ENCODE measurements at regions not wholly inside any gene's neighbourhood (a gene's known extent, or its start where the extent isn't known, plus 50 kb on each side); places are given as distances from the start of the nearest gene placed in this dataset.

DNA sequence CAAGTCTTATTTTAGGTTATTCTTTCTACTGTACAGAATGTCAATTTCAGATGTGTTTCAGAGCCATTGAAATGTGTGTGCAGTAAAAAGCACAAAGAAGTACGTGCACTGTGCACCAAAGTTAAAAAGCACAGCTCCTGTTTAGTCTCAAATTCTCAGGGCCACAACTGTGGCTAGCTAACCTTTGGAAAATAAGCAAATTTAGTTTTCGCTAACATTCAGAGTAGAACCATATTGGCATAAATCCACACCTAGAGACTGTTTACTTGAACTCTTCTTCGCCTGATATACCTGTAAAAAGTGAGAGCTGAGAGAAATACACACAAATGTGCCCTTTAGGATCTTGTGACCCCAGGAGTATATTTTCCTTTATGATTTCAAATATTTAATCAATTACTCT is 353.9 kb downstream of the TFEC start:
- H3K36me3 Mint-ChIP-seq: no peaks in the 10 kb centered on the region
- ATAC-seq (ENCODE audit: low read depth): no peak

DNA sequence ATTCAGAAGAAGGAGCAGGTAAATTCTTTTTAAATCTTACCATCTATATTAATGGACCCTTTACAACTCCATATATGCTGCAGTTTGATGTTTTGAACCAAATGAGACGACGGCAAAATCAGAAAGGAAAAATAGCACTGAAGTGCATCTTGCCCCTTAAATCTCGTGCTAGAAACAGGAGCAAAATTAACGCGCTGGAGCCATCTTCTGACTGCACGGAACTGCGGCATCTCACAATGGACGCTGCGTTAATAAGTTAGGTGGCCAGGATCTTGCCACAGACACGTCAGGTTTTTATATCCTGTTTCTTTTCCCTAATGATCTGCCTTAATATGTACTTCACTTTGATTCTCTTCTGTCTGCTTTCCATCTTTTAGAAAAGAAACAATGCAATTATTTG is 354.5 kb downstream of the TFEC start:
- H3K27me3 Mint-ChIP-seq: peaks cover 1% of the 10 kb centered on the region
- H3K36me3 Mint-ChIP-seq: no peaks in the 10 kb centered on the region
- H3K4me3 Mint-ChIP-seq: no peak overlapping the region
- ATAC-seq (ENCODE audit: low read depth) (no peak), DNase-seq (ENCODE audit: low spot score in 2 of 2) (no peak)
- no peaks in the 10 kb centered on the region for H3K9me3 Mint-ChIP-seq
- no peaks in the 10 kb centered on the region for H3K4me1 Mint-ChIP-seq
- H3K27ac Mint-ChIP-seq: no peak overlapping the region

More for the DNA sequence above, 353.9 kb downstream of the TFEC start:
- Mint-ChIP-seq H3K4me1 (no peaks in the 10 kb centered on the region), H3K4me3 (no peak overlapping the region), H3K27me3 (peaks cover 1% of the 10 kb centered on the region), H3K9me3 (no peaks in the 10 kb centered on the region), H3K27ac (no peak overlapping the region)
- no peak for DNase-seq (ENCODE audit: low spot score in 2 of 2)

DNA sequence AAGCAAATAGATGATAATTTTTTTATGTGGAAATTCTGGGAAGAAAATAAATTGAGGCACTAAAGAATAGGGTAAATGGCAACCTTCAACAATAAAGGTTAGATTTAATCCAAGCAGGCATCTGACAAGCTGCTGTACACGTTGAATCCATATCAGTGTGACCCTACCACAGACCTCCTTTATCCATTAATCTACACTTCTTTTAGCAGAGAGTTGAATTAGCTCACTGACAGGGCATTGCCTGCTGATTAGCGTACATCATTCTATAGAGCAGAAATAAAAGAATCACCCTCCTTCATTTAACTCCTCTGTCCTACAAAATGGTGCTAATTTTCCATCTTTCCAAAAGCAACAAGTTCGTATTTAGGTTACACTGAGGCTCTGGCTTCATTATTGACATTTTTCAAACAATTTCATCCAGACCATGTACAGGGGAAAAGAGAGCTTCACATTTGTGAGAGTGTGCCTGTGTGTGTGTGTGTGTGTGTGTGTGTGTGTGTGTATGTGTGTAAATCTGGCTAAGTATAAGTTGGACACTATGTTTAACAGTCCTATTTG is 356.0 kb downstream of the TFEC start:
- Mint-ChIP-seq H3K9me3 (no peaks in the 10 kb centered on the region), H3K27ac (no peak overlapping the region), H3K4me3 (no peak overlapping the region), H3K27me3 (peaks cover 2% of the 10 kb centered on the region), H3K4me1 (no peaks in the 10 kb centered on the region), H3K36me3 (no peaks in the 10 kb centered on the region)
- ATAC-seq (ENCODE audit: low read depth): no peak
- no peak for DNase-seq (ENCODE audit: low spot score in 2 of 2)

DNA sequence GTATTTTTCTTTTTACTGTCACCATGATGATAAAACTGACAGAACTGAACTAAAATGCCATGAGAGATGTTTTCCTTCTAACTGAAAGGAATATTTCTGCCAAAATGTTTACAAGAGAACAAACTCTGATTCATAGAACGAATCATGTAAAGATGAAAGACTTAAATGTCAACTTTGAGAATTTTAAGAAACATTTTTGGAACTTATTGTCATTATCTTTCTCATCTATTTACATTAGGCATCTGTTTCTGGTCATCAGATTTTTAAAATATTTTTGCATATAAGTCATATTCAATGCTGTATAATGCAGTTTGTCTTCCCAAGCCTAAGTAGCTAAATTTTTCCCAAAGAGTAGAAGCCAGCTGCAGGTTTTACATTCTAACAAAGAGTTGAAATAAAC is 358.5 kb downstream of the TFEC start:
- Mint-ChIP-seq H3K4me3 (no peak overlapping the region), H3K27ac (no peak overlapping the region), H3K36me3 (no peaks in the 10 kb centered on the region), H3K4me1 (no peaks in the 10 kb centered on the region), H3K9me3 (no peaks in the 10 kb centered on the region), H3K27me3 (peaks cover 2% of the 10 kb centered on the region)
- DNase-seq (ENCODE audit: low spot score in 2 of 2): no peak
- no peak for ATAC-seq (ENCODE audit: low read depth)

DNA sequence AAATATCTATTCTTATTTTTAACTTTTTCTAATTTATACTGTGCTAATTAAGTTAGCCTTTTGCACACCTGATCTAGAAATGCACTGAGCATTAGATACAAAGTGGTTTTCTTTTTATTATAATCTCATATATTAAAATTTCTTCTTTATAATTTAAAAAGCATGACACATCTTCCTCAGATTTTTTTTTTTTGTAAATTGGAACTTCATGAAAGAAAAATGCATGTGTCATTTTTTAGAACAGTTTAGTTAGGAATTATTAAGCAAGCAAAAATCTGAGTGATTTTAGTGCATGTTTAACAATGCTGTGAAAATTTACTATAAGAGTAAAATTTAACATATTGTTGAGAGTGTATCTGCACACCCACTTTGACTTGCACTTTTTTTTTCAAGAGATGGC is 367.9 kb downstream of the TFEC start:
- Mint-ChIP-seq H3K4me1 (no peaks in the 10 kb centered on the region), H3K9me3 (peaks cover 2% of the 10 kb centered on the region), H3K27ac (no peak overlapping the region), H3K36me3 (no peaks in the 10 kb centered on the region), H3K4me3 (no peak overlapping the region), H3K27me3 (no peaks in the 10 kb centered on the region)
- no peak for ATAC-seq (ENCODE audit: low read depth)
- no peak for DNase-seq (ENCODE audit: low spot score in 2 of 2)

- DNase-seq (ENCODE audit: low spot score in 2 of 2) (no peak), ATAC-seq (ENCODE audit: low read depth) (no peak)
- Mint-ChIP-seq H3K4me1 (no peaks in the 10 kb centered on the region), H3K36me3 (no peaks in the 10 kb centered on the region), H3K9me3 (peaks cover 2% of the 10 kb centered on the region), H3K4me3 (no peak overlapping the region), H3K27me3 (no peaks in the 10 kb centered on the region), H3K27ac (no peak overlapping the region)
Observed at GRCh38 chr7:115662120-115662519, 368.4 kb downstream of the TFEC start.

GRCh38 chr7:115658223-115658622 is 372.3 kb downstream of the TFEC start:
- H3K27ac Mint-ChIP-seq: no peak overlapping the region
- no peaks in the 10 kb centered on the region for H3K4me1 Mint-ChIP-seq
- ATAC-seq (ENCODE audit: low read depth) (no peak), DNase-seq (ENCODE audit: low spot score in 2 of 2) (no peak)
- H3K9me3 Mint-ChIP-seq: peaks cover 2% of the 10 kb centered on the region
- H3K4me3 Mint-ChIP-seq: no peak overlapping the region
- no peaks in the 10 kb centered on the region for H3K27me3 Mint-ChIP-seq
- no peaks in the 10 kb centered on the region for H3K36me3 Mint-ChIP-seq

DNA sequence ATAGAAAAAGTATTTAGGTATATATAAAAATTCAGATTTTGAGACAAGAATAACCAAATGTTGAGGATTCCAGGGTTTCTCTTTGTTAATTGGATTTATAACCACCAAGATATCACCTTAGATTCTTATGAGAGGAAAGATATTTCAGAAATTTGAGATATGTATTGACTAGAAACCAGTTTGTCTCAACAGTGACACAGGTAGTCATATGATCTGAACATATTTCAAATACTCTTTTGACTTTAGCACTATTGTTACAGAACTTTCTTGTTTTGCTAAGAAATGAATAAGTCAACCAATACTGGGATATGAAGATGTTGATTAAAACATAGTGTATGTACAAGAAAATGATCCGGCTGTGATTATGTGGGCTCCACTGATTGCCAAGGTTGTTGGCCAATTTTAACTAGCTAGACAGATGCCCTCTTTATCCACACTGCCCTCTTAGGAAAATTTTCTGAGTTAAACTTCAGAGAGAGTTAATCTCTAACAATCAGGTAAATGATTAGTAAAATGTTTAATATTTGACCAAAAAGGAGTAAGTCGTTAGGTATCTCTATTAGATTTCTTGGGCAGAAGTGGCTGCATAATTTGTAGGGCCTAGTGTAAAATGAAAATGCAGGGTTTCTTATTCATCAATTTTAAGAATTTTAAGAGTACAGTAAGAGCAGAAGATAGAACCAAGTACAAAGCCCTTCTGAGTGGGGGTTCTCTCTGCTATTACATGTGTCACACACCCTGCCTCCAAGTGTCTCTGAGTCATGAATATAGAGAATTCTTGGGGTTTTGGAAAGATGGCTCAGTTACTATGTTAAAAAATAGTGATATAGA is 376.0 kb downstream of the TFEC start:
- Mint-ChIP-seq H3K36me3 (no peaks in the 10 kb centered on the region), H3K9me3 (peaks cover 1% of the 10 kb centered on the region), H3K4me1 (no peaks in the 10 kb centered on the region), H3K27ac (no peak overlapping the region), H3K27me3 (no peaks in the 10 kb centered on the region), H3K4me3 (no peak overlapping the region)
- DNase-seq (ENCODE audit: low spot score in 2 of 2): no peak
- ATAC-seq (ENCODE audit: low read depth): no peak

- Mint-ChIP-seq H3K4me3 (no peak overlapping the region), H3K9me3 (peaks cover 3% of the 10 kb centered on the region), H3K36me3 (no peaks in the 10 kb centered on the region), H3K4me1 (no peaks in the 10 kb centered on the region), H3K27ac (no peak overlapping the region), H3K27me3 (no peaks in the 10 kb centered on the region)
- DNase-seq (ENCODE audit: low spot score in 2 of 2) (no peak), ATAC-seq (ENCODE audit: low read depth) (no peak)
Observed at GRCh38 chr7:115649429-115649828, 381.1 kb downstream of the TFEC start.

DNA sequence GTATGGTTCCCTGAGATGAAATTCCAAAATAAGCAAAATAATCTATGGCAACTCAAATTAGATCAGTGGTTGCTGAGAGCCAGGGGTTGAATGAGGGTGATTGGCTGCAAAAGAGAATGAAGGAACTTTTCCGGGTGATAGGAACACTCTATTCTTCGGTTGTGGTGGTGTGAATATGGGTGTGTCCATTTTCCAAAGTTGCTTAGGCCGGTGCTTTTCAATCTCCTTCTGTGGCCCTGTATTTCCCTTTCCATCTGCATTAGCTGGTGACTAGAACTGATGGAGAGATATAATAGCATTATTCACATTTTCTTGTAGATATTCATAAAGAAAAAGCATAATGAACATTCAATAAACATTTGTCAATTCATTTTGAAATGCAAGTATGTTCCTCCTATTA is 382.9 kb downstream of the TFEC start:
- Mint-ChIP-seq H3K27ac (no peak overlapping the region), H3K4me3 (no peak overlapping the region), H3K4me1 (no peaks in the 10 kb centered on the region), H3K27me3 (no peaks in the 10 kb centered on the region), H3K36me3 (no peaks in the 10 kb centered on the region), H3K9me3 (peaks cover 3% of the 10 kb centered on the region)
- ATAC-seq (ENCODE audit: low read depth) (no peak), DNase-seq (ENCODE audit: low spot score in 2 of 2) (no peak)

DNA sequence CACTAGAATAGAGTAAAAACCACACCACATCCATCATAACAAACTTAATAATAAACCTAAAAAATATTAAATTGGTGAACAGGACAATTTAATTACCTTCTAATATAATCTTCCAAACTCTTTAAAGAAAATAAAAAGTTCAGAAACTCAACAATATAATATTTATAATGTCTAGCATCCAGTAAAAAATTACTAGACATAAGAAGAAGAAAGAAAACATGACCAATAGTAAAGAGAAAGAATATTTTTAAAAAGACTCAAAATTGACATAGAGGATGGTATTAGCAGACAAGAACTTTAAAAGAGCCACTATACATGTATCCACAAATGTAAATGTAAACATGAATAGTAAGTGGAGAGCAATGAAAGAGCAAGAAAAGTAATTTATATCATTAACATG is 388.4 kb downstream of the TFEC start:
- no peak overlapping the region for H3K27ac Mint-ChIP-seq
- H3K4me1 Mint-ChIP-seq: no peaks in the 10 kb centered on the region
- peaks cover 8% of the 10 kb centered on the region for H3K9me3 Mint-ChIP-seq
- H3K27me3 Mint-ChIP-seq: peaks cover 2% of the 10 kb centered on the region
- no peaks in the 10 kb centered on the region for H3K36me3 Mint-ChIP-seq
- no peak for ATAC-seq (ENCODE audit: low read depth)
- no peak for DNase-seq (ENCODE audit: low spot score in 2 of 2)
- H3K4me3 Mint-ChIP-seq: no peak overlapping the region

DNA sequence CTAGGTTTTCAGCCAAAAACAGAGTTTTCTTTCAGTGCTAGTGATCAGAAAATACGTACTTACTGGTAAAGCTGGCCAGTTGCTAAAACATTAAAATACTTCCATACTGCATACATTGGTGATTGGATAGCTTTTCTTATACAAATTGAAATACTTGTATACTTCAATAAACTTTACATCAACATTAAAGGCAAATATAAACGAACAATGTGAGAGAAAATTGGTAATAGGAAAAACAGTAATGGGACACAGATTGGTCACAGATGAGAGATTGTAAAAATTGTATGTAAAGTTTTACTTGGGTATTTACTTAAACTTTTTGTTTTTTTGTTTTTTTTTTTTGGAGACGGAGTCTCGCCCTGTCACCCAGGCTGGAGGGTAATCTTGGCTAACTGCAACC is 391.7 kb downstream of the TFEC start:
- Mint-ChIP-seq H3K9me3 (peaks cover 5% of the 10 kb centered on the region), H3K36me3 (no peaks in the 10 kb centered on the region), H3K4me1 (no peaks in the 10 kb centered on the region), H3K4me3 (no peak overlapping the region), H3K27ac (no peak overlapping the region), H3K27me3 (peaks cover 4% of the 10 kb centered on the region)
- no peak for DNase-seq (ENCODE audit: low spot score in 2 of 2)
- ATAC-seq (ENCODE audit: low read depth): no peak

GRCh38 chr7:115637128-115637527 is 393.4 kb downstream of the TFEC start:
- Mint-ChIP-seq H3K4me3 (no peak overlapping the region), H3K4me1 (no peaks in the 10 kb centered on the region), H3K27ac (no peak overlapping the region), H3K27me3 (peaks cover 7% of the 10 kb centered on the region), H3K9me3 (peaks cover 2% of the 10 kb centered on the region), H3K36me3 (no peaks in the 10 kb centered on the region)
- ATAC-seq (ENCODE audit: low read depth) (no peak), DNase-seq (ENCODE audit: low spot score in 2 of 2) (no peak)

- Mint-ChIP-seq H3K27ac (no peak overlapping the region), H3K4me3 (no peak overlapping the region), H3K27me3 (peaks cover 7% of the 10 kb centered on the region), H3K9me3 (peaks cover 2% of the 10 kb centered on the region), H3K36me3 (no peaks in the 10 kb centered on the region), H3K4me1 (no peaks in the 10 kb centered on the region)
- ATAC-seq (ENCODE audit: low read depth) (no peak), DNase-seq (ENCODE audit: low spot score in 2 of 2) (no peak)
Observed at GRCh38 chr7:115635876-115636275, 394.7 kb downstream of the TFEC start.

DNA sequence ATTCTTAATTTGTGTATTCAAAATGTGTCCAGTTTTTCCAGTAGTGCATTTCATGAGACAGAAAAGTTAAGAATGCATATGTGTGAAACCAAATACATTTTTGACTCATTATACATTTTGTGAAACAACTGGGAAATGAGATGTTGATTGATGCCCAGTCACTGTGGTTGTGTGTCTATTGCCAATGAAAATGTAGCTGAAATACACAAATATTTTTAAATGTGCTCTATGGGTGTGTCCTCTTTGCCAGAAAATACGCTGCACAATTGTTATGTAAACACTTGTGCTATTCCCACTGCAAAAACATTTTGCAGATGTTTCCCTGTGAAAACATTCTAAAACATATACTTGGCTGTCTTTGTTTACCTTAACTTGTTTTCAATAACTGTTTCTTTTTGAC is 395.2 kb downstream of the TFEC start:
- Mint-ChIP-seq H3K27ac (no peak overlapping the region), H3K36me3 (no peaks in the 10 kb centered on the region), H3K27me3 (peaks cover 7% of the 10 kb centered on the region), H3K4me1 (no peaks in the 10 kb centered on the region), H3K9me3 (peaks cover 2% of the 10 kb centered on the region), H3K4me3 (no peak overlapping the region)
- ATAC-seq (ENCODE audit: low read depth) (no peak), DNase-seq (ENCODE audit: low spot score in 2 of 2) (no peak)

Data from memory B cell (primary cell).